Tibial artery (tissue), 4 donors: ENCODE measurements at regions not wholly inside any gene's neighbourhood (a gene's known extent, or its start where the extent isn't known, plus 50 kb on each side); places are given as distances from the start of the nearest gene placed in this dataset.
A peak's percentile ranks its signal among the peaks of the same experiment; 100 is the strongest.

ENCODE experiments used
- DNase-seq, 2 donors: peaks; one replicate each; pipeline ENCODE4 v3.0.0-alpha.2; 2019
- H3K27ac ChIP-seq, 2 donors: fragments of 200-600 bp; sonication (generic) in 1 of 2; 1 replicate in 1 of 2; 2 replicates in 1 of 2; pipeline ENCODE4 v1.5.1; 2018 to 2019; ENCODE audit warnings: mild to moderate bottlenecking in 1 of 2
- H3K27me3 ChIP-seq, 2 donors: fragments of 200-600 bp; sonication (generic) in 1 of 2; one replicate each; pipeline versions ENCODE4 v1.5.1 to v1.6.0; 2016 to 2019
- H3K36me3 ChIP-seq, 3 donors: fragments of 200-600 bp; sonication (generic) in 2 of 3; one replicate each; pipeline ENCODE4 v1.5.1; 2016 to 2019; ENCODE audit warnings: mild to moderate bottlenecking in 2 of 3
- H3K4me1 ChIP-seq, 4 donors: fragments of 200-600 bp; sonication (generic) in 2 of 4; 1 replicate in 3 of 4; 2 replicates in 1 of 4; pipeline ENCODE4 v1.5.1; 2016 to 2019
- H3K4me3 ChIP-seq, 2 donors: fragments of 200-600 bp; sonication (generic) in 1 of 2; 1 replicate in 1 of 2; 2 replicates in 1 of 2; pipeline ENCODE4 v1.5.1; 2018 to 2019; ENCODE audit warnings: mild to moderate bottlenecking in 2 of 2
- H3K9me3 ChIP-seq, 3 donors: fragments of 200-600 bp; sonication (generic) in 1 of 3; one replicate each; pipeline ENCODE4 v1.5.1; 2016 to 2019
- intact Hi-C: fragments of 100-400 bp; cut with DNase I; formaldehyde crosslinking; loops from one replicate; pipeline ENCODE4 v1.15.0; 2023; ENCODE audit warnings: low total_unique reads
- TF ChIP-seq, protein P1 (sequence below), 2 experiments: fragments of 200-600 bp in 1 of 2; fragments of 450-650 bp in 1 of 2; IDR thresholded peaks; one replicate each; pipeline ENCODE4 v1.5.1; 2017 to 2019; ENCODE audit warnings: antibody characterized with exemption in 2 of 2, mild to moderate bottlenecking in 1 of 2, moderate library complexity in 1 of 2

DNA sequence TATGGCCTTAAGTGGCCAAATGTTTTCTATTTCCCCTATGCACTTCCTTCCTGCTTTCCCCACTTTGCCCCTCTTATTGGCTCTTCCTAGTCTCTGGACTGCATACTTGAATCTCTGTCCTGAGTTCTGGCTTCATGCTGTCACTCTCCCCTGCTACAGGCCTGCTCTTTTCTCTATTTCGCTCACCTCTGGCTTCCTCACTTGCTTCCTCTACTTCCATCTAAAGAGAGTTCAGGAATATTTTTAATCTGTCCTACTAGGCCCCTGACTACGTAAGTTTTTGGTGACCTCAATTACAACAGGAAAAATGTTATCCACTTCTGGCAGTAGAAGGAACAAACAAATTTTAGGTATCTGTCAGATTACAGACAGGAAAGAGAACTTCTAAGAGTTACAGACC, 65.7 kb upstream of the WDR17 start:
- no peak overlapping the region for H3K4me3 ChIP-seq
- TF ChIP-seq, protein P1, sequence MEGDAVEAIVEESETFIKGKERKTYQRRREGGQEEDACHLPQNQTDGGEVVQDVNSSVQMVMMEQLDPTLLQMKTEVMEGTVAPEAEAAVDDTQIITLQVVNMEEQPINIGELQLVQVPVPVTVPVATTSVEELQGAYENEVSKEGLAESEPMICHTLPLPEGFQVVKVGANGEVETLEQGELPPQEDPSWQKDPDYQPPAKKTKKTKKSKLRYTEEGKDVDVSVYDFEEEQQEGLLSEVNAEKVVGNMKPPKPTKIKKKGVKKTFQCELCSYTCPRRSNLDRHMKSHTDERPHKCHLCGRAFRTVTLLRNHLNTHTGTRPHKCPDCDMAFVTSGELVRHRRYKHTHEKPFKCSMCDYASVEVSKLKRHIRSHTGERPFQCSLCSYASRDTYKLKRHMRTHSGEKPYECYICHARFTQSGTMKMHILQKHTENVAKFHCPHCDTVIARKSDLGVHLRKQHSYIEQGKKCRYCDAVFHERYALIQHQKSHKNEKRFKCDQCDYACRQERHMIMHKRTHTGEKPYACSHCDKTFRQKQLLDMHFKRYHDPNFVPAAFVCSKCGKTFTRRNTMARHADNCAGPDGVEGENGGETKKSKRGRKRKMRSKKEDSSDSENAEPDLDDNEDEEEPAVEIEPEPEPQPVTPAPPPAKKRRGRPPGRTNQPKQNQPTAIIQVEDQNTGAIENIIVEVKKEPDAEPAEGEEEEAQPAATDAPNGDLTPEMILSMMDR (IDR thresholded peaks at IDR 0.05) = no peak
- H3K9me3 ChIP-seq = no peaks in the 10 kb centered on the region
- H3K4me1 ChIP-seq = peaks cover 0 to 16% (median 9%) of the 10 kb centered on the region in 4 donors
- H3K27ac ChIP-seq = no peak overlapping the region
- H3K27me3 ChIP-seq = peaks cover 0 to 5% of the 10 kb centered on the region in 2 donors
- intact Hi-C loops = no loop called here
- H3K36me3 ChIP-seq = no peaks in the 10 kb centered on the region
- no peak for DNase-seq

GRCh38 chr4:176001151-176002006, 64.3 kb upstream of the WDR17 start:
- peaks cover 0 to 16% (median 9%) of the 10 kb centered on the region in 4 donors for H3K4me1 ChIP-seq
- no peak for DNase-seq
- H3K9me3 ChIP-seq = no peaks in the 10 kb centered on the region
- H3K4me3 ChIP-seq = peak overlapping the region; percentile 54 to 65
- no peaks in the 10 kb centered on the region for H3K36me3 ChIP-seq
- peak overlapping the region in 1 of 2 donors; percentile 10 for H3K27ac ChIP-seq
- H3K27me3 ChIP-seq = peaks cover 0 to 5% of the 10 kb centered on the region in 2 donors
- TF ChIP-seq, protein P1 (IDR thresholded peaks at IDR 0.05) = no peak
- intact Hi-C loops = no loop called here

DNA sequence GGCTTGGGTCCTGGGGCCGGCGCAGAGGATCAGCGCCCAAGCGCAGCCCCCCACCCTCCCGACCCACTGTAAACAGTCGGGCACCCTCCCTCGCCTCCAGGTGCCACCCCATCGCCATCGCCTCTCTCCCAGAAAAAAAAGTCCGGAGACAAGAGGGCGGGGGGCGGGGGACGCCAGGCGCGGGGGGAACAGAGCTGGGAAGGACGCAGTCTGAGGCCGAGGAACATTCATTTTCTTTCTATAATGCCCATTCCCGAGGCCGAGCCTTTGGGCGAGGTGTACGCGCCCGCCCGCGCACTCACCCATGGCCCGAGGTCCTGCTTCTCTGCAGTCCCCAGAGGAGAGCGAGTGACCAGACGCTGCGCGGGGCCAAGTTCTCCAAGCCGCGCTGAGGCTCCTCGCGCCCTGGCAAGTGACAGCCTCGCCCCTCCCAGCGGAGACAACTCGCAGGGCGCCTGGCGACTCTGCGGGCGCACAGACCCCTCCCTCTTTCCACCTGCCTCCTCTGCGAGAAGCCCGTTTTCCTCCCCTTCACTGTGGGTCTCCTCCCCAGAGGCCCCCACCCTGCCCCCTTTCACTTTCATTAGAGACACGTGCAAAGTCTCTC, 63.5 kb upstream of the WDR17 start:
- intact Hi-C loops = no loop called here
- H3K27me3 ChIP-seq = peaks cover 0 to 5% of the 10 kb centered on the region in 2 donors
- peak overlapping the region in 1 of 2 donors; percentile 10 for H3K27ac ChIP-seq
- peak in 1 of 2 donors; percentile 68 for DNase-seq
- TF ChIP-seq, protein P1 (IDR thresholded peaks at IDR 0.05) = no peak
- H3K4me1 ChIP-seq = peaks cover 0 to 16% (median 9%) of the 10 kb centered on the region in 4 donors
- H3K4me3 ChIP-seq = peak overlapping the region; percentile 54 to 65
- H3K9me3 ChIP-seq = no peaks in the 10 kb centered on the region
- H3K36me3 ChIP-seq = no peaks in the 10 kb centered on the region

GRCh38 chr4:176005766-176006165, 59.9 kb upstream of the WDR17 start:
- TF ChIP-seq, protein P1 (IDR thresholded peaks at IDR 0.05) = no peak
- no peak for DNase-seq
- H3K27me3 ChIP-seq = peaks cover 0 to 5% of the 10 kb centered on the region in 2 donors
- H3K4me1 ChIP-seq = peaks cover 0 to 16% (median 9%) of the 10 kb centered on the region in 4 donors
- no peaks in the 10 kb centered on the region for H3K36me3 ChIP-seq
- H3K27ac ChIP-seq = no peak overlapping the region
- intact Hi-C loops = no loop called here
- H3K9me3 ChIP-seq = no peaks in the 10 kb centered on the region
- H3K4me3 ChIP-seq = no peak overlapping the region

GRCh38 chr4:176009254-176009653, 56.4 kb upstream of the WDR17 start:
- TF ChIP-seq, protein P1 (IDR thresholded peaks at IDR 0.05) = no peak
- DNase-seq = no peak
- Histone ChIP-seq H3K9me3 (no peaks in the 10 kb centered on the region), H3K27me3 (no peaks in the 10 kb centered on the region), H3K27ac (no peak overlapping the region), H3K4me1 (no peaks in the 10 kb centered on the region), H3K4me3 (no peak overlapping the region), H3K36me3 (no peaks in the 10 kb centered on the region)
- intact Hi-C loops = no loop called here
